ENCODE measurements at regions not wholly inside any gene's neighbourhood (a gene's known extent, or its start where the extent isn't known, plus 50 kb on each side); places are given as distances from the start of the nearest gene placed in this dataset.

- no peak for TF ChIP-seq MAX (IDR thresholded peaks at IDR 0.05)
- no peak for TF ChIP-seq EP300 (IDR thresholded peaks at IDR 0.05; ENCODE audit: borderline replicate concordance in 1 of 2, low read depth in 2 of 2, low read length in 2 of 2)
- TF ChIP-seq RNF2 (IDR thresholded peaks at IDR 0.05; ENCODE audit: borderline replicate concordance, low read depth, low read length, missing control alignments, poor library complexity, severe bottlenecking): no peak
- no peak for TF ChIP-seq SUZ12 (IDR thresholded peaks at IDR 0.05; ENCODE audit: low read length)
- no peak for TF ChIP-seq GTF2F1 (IDR thresholded peaks at IDR 0.05; ENCODE audit: borderline replicate concordance, low read depth, low read length)
- TF ChIP-seq KDM5A (IDR thresholded peaks at IDR 0.05; ENCODE audit: low read length): no peak
- no peak for TF ChIP-seq SIRT6 (IDR thresholded peaks at IDR 0.05; ENCODE audit: low read length)
- TF ChIP-seq TBP (IDR thresholded peaks at IDR 0.05; ENCODE audit: low read depth, low read length): no peak
- TF ChIP-seq RFX5 (IDR thresholded peaks at IDR 0.05; ENCODE audit: borderline replicate concordance, low read depth, low read length): no peak
- no peak for TF ChIP-seq RAD21 (IDR thresholded peaks at IDR 0.05 in 1 of 2, conservative IDR thresholded peaks at IDR 0.05 in 1 of 2; ENCODE audit: low read depth in 2 of 2, low read length in 2 of 2)
- no peak for TF ChIP-seq JUND (IDR thresholded peaks at IDR 0.05; ENCODE audit: low read length)
Observed at GRCh38 chr15:70354346-70354905, 256.7 kb upstream of the TLE3 start (continued).

Data from H1 (cell line).